Caco-2 (cell line): ENCODE measurements at regions not wholly inside any gene's neighbourhood (a gene's known extent, or its start where the extent isn't known, plus 50 kb on each side); places are given as distances from the start of the nearest gene placed in this dataset.

Experiments used
- BruUV-seq: library from RNA; stranded (reverse); fragments of 400-500 nt; replicated peaks from 2 replicates; lab custom pipeline; 2021; lab: Mats Ljungman, UMichigan
- CTCF ChIA-PET: fragments of 300-600 bp; sonication (Branson Sonifier 250); formaldehyde crosslinking; loops from one replicate; lab custom pipeline; 2022; ENCODE audit warnings: antibody characterized with exemption; lab: Charles Lee
- POLR2A ChIA-PET: fragments of 300-600 bp; sonication (Branson Sonifier 250); formaldehyde crosslinking; loops from one replicate; lab custom pipeline; 2022; ENCODE audit warnings: antibody characterized with exemption; lab: Charles Lee
- DNase-seq, 2 experiments: peaks; one replicate each; pipeline versions ENCODE4 v3.0.0 to v3.0.0-alpha.2; 2020 to 2022
- H3K27me3 ChIP-seq: replicated peaks from 2 replicates; pipeline ENCODE4 v1.6.0; 2011; ENCODE audit warnings: low read length; ENCODE audit not compliant: control insufficient read depth, insufficient read depth
- H3K36me3 ChIP-seq: 2 replicates; pipeline ENCODE4 v1.5.1; 2011; ENCODE audit warnings: low read length; ENCODE audit not compliant: control insufficient read depth, insufficient read depth
- H3K4me1 ChIP-seq: fragments of 250-450 bp; sonication (Bioruptor Pico); 2 replicates; pipeline ENCODE4 v1.5.1; 2020; ENCODE audit warnings: mild to moderate bottlenecking
- H3K4me3 ChIP-seq: 2 replicates; pipeline ENCODE4 v1.5.1; 2011; ENCODE audit warnings: low read depth, mild to moderate bottlenecking, control low read depth, low read length
- H3K9me3 ChIP-seq: fragments of 250-450 bp; sonication (Bioruptor Pico); 2 replicates; pipeline ENCODE4 v1.5.1; 2020; ENCODE audit warnings: mild to moderate bottlenecking, moderate library complexity
- H3K27ac Mint-ChIP-seq: one replicate; pipeline ENCODE4 v1.8.0; 2022; ENCODE audit warnings: mixed read lengths; ENCODE audit not compliant: unreplicated experiment
- H3K27me3 Mint-ChIP-seq: one replicate; pipeline ENCODE4 v1.8.0; 2022; ENCODE audit warnings: mixed read lengths; ENCODE audit not compliant: insufficient read depth, unreplicated experiment
- H3K36me3 Mint-ChIP-seq: one replicate; pipeline ENCODE4 v1.8.0; 2022; ENCODE audit warnings: mild to moderate bottlenecking, mixed read lengths; ENCODE audit not compliant: insufficient read depth, unreplicated experiment
- H3K4me1 Mint-ChIP-seq: one replicate; pipeline ENCODE4 v1.8.0; 2022; ENCODE audit warnings: low read depth, mixed read lengths; ENCODE audit not compliant: unreplicated experiment
- H3K4me3 Mint-ChIP-seq: one replicate; pipeline ENCODE4 v1.8.0; 2022; ENCODE audit warnings: mild to moderate bottlenecking, moderate library complexity, mixed read lengths; ENCODE audit not compliant: unreplicated experiment
- H3K9me3 Mint-ChIP-seq: one replicate; pipeline ENCODE4 v1.8.0; 2022; ENCODE audit warnings: mixed read lengths; ENCODE audit not compliant: unreplicated experiment
- intact Hi-C: fragments of 100-400 bp; cut with micrococcal nuclease; formaldehyde crosslinking; loops from one replicate; pipeline ENCODE4 v1.10.0; 2022; ENCODE audit not compliant: unreplicated experiment
- TF ChIP-seq, protein P1 (sequence below), 2 experiments: fragments of 200-600 bp in 1 of 2; IDR thresholded peaks; 1 replicate in 1 of 2; 2 replicates in 1 of 2; pipeline versions ENCODE4 v1.5.1 to v1.8.0; 2011 to 2022; ENCODE audit warnings: antibody characterized with exemption in 1 of 2, control low read depth in 1 of 2, inconsistent platforms in 1 of 2, low read depth in 1 of 2, low read length in 1 of 2, mild to moderate bottlenecking in 1 of 2, moderate library complexity in 1 of 2; ENCODE audit not compliant: insufficient read depth in 1 of 2, severe bottlenecking in 1 of 2, unreplicated experiment in 1 of 2

DNA sequence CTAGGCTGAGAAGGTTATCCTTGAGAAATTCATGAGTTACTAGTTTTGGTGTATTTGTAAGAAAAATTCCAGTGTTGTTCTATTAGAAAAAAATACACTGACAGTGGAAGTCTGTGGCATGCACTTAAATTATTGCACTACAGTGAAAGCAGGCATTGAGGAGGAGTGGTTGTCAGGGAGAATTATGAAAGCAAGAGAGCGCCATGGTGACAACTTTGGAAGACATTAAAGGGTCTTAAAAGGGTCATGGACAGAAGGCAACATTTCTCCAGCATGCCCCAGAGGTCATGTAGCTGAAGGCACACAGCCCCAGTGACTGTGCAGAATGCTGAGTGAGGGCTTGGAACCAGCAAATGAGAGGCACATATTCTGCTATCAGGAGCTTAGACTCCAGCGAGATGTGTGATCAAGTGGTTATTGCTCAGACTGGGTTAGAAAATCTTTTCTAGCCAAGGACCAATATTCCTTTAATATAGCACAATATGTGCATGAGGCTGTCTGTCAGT lies 292.7 kb downstream of the OLFM4 start:
- Mint-ChIP-seq H3K9me3 (no peaks in the 10 kb centered on the region), H3K4me3 (no peak overlapping the region), H3K36me3 (no peaks in the 10 kb centered on the region), H3K4me1 (peaks cover 9% of the 10 kb centered on the region), H3K27ac (no peak overlapping the region), H3K27me3 (peaks cover 4% of the 10 kb centered on the region)
- Histone ChIP-seq H3K4me1 (no peaks in the 10 kb centered on the region), H3K36me3 (no peaks in the 10 kb centered on the region), H3K4me3 (no peak overlapping the region), H3K27me3 (no peaks in the 10 kb centered on the region), H3K9me3 (no peaks in the 10 kb centered on the region)
- TF ChIP-seq, protein P1, sequence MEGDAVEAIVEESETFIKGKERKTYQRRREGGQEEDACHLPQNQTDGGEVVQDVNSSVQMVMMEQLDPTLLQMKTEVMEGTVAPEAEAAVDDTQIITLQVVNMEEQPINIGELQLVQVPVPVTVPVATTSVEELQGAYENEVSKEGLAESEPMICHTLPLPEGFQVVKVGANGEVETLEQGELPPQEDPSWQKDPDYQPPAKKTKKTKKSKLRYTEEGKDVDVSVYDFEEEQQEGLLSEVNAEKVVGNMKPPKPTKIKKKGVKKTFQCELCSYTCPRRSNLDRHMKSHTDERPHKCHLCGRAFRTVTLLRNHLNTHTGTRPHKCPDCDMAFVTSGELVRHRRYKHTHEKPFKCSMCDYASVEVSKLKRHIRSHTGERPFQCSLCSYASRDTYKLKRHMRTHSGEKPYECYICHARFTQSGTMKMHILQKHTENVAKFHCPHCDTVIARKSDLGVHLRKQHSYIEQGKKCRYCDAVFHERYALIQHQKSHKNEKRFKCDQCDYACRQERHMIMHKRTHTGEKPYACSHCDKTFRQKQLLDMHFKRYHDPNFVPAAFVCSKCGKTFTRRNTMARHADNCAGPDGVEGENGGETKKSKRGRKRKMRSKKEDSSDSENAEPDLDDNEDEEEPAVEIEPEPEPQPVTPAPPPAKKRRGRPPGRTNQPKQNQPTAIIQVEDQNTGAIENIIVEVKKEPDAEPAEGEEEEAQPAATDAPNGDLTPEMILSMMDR (IDR thresholded peaks at IDR 0.05; ENCODE audit: insufficient read depth in 1 of 2, low read depth in 1 of 2, low read length in 1 of 2, severe bottlenecking in 1 of 2, unreplicated experiment in 1 of 2): no peak
- no TSS peak for BruUV-seq
- DNase-seq: no peak
- CTCF ChIA-PET: no interaction called here
- POLR2A ChIA-PET: no interaction called here
- intact Hi-C loops: no loop called here

DNA sequence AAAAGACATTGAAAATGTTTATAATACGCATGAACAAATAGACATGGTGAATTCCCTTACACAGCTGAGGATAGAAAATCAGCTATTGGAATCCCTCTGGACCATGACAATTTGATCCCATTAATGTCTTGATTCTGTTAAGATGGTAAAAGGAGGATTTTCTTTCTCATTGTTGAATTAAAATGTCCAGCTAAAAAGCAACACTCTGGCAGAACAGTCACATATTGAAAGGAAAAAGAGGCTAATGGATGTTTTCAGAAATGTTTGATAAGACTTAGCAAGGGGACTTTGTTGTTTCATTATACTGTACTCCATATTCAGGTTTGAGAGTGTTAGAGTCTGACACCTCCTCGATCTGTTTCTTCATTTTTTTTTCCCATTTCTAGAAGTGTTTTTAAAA lies 296.0 kb downstream of the OLFM4 start:
- no peaks in the 10 kb centered on the region for H3K9me3 Mint-ChIP-seq
- Histone ChIP-seq H3K9me3 (no peaks in the 10 kb centered on the region), H3K27me3 (no peaks in the 10 kb centered on the region), H3K4me3 (no peak overlapping the region), H3K36me3 (no peaks in the 10 kb centered on the region), H3K4me1 (no peaks in the 10 kb centered on the region)
- intact Hi-C loops: no loop called here
- TF ChIP-seq, protein P1 (IDR thresholded peaks at IDR 0.05; ENCODE audit: insufficient read depth in 1 of 2, low read depth in 1 of 2, low read length in 1 of 2, severe bottlenecking in 1 of 2, unreplicated experiment in 1 of 2): no peak
- ChIA-PET POLR2A (no interaction called here), CTCF (no interaction called here)
- no peaks in the 10 kb centered on the region for H3K36me3 Mint-ChIP-seq
- no peak overlapping the region for H3K4me3 Mint-ChIP-seq
- no peak overlapping the region for H3K27ac Mint-ChIP-seq
- DNase-seq: no peak
- H3K27me3 Mint-ChIP-seq: no peaks in the 10 kb centered on the region
- H3K4me1 Mint-ChIP-seq: no peaks in the 10 kb centered on the region
- no TSS peak for BruUV-seq

DNA sequence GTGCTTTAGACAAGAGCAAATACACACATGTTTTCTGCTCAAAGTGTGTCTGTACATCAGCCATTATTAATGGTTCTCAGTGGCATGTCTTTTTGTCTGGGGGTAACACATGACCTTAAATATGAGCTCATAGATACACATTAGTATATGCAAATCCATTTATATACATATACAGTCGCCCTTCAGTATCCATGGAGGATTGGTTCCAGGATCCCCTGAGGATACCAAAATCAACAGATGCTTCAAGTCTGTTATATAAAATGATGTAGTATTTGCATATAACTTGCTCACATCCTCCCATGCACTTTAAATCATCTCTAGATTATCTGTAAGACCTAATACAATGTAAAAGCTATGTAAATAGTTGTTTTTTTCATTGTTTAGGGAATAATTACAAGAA lies 298.1 kb downstream of the OLFM4 start:
- no peaks in the 10 kb centered on the region for H3K9me3 Mint-ChIP-seq
- CTCF ChIA-PET: no interaction called here
- POLR2A ChIA-PET: no interaction called here

More for the DNA sequence above, 298.1 kb downstream of the OLFM4 start:
- peaks cover 2% of the 10 kb centered on the region for H3K27me3 Mint-ChIP-seq
- Histone ChIP-seq H3K4me3 (no peak overlapping the region), H3K27me3 (no peaks in the 10 kb centered on the region), H3K36me3 (no peaks in the 10 kb centered on the region), H3K9me3 (no peaks in the 10 kb centered on the region), H3K4me1 (no peaks in the 10 kb centered on the region)
- DNase-seq: no peak
- peaks cover 5% of the 10 kb centered on the region for H3K36me3 Mint-ChIP-seq
- H3K27ac Mint-ChIP-seq: no peak overlapping the region
- TF ChIP-seq, protein P1 (IDR thresholded peaks at IDR 0.05; ENCODE audit: insufficient read depth in 1 of 2, low read depth in 1 of 2, low read length in 1 of 2, severe bottlenecking in 1 of 2, unreplicated experiment in 1 of 2): no peak
- BruUV-seq: no TSS peak
- no peak overlapping the region for H3K4me3 Mint-ChIP-seq
- intact Hi-C loops: no loop called here
- H3K4me1 Mint-ChIP-seq: no peaks in the 10 kb centered on the region
